Endodermal cell (in vitro differentiated cells): ENCODE measurements at regions not wholly inside any gene's neighbourhood (a gene's known extent, or its start where the extent isn't known, plus 50 kb on each side); places are given as distances from the start of the nearest gene placed in this dataset.
A peak's percentile ranks its signal among the peaks of the same experiment; 100 is the strongest.

Source experiments
- DNase-seq: peaks from one replicate; pipeline ENCODE4 v3.0.0-alpha.2; 2017
- H3K27ac ChIP-seq: 2 replicates; pipeline ENCODE4 v1.5.1; 2013; ENCODE audit warnings: mild to moderate bottlenecking, low read depth, low read length, moderate library complexity
- H3K27me3 ChIP-seq: 2 replicates; pipeline ENCODE4 v1.6.1; 2013; ENCODE audit warnings: mild to moderate bottlenecking, low read length, moderate library complexity; ENCODE audit not compliant: insufficient read depth, control insufficient read depth, poor library complexity, severe bottlenecking
- H3K36me3 ChIP-seq: 2 replicates; pipeline ENCODE4 v1.7.0; 2013; ENCODE audit warnings: mild to moderate bottlenecking, low read length, moderate library complexity; ENCODE audit not compliant: control insufficient read depth, insufficient read depth
- H3K4me1 ChIP-seq: one replicate; pipeline ENCODE4 v1.7.0; 2013; ENCODE audit warnings: low read length; ENCODE audit not compliant: control insufficient read depth, insufficient read depth
- H3K4me3 ChIP-seq: 2 replicates; pipeline ENCODE4 v1.5.1; 2013; ENCODE audit warnings: mild to moderate bottlenecking, low read length, moderate library complexity
- H3K9ac ChIP-seq: 2 replicates; pipeline ENCODE4 v1.6.1; 2013; ENCODE audit warnings: mild to moderate bottlenecking, low read length, moderate library complexity; ENCODE audit not compliant: poor library complexity, severe bottlenecking; ENCODE audit errors: extremely low read depth
- H3K9me3 ChIP-seq: 2 replicates; pipeline ENCODE4 v1.6.1; 2013; ENCODE audit warnings: mild to moderate bottlenecking, low read length, moderate library complexity; ENCODE audit not compliant: control insufficient read depth
- H3K27ac Mint-ChIP-seq: 2 replicates; pipeline ENCODE4 v1.8.0; 2020; ENCODE audit warnings: mixed read lengths
- H3K27me3 Mint-ChIP-seq: 2 replicates; pipeline ENCODE4 v1.8.0; 2021; ENCODE audit warnings: mild to moderate bottlenecking, mixed read lengths; ENCODE audit not compliant: insufficient read depth
- H3K36me3 Mint-ChIP-seq: 2 replicates; pipeline ENCODE4 v1.8.0; 2020; ENCODE audit warnings: low read depth, mixed read lengths
- H3K4me1 Mint-ChIP-seq: 2 replicates; pipeline ENCODE4 v1.8.0; 2020; ENCODE audit warnings: mixed read lengths
- H3K4me3 Mint-ChIP-seq: 2 replicates; pipeline ENCODE4 v1.8.0; 2020; ENCODE audit warnings: mild to moderate bottlenecking, moderate library complexity, mixed read lengths
- H3K9me3 Mint-ChIP-seq: 2 replicates; pipeline ENCODE4 v1.8.0; 2020; ENCODE audit warnings: mild to moderate bottlenecking, mixed read lengths
- WGBS, 2 experiments: methylation state at CpG; one replicate each; pipeline versions ENCODE4 v1.1.5 to v1.1.7; 2013; ENCODE audit warnings: missing lambda C conversion rate in 2 of 2, mixed read lengths in 1 of 2; ENCODE audit not compliant: insufficient coverage in 1 of 2, insufficient read length in 1 of 2; 5-methylcytosine and 5-hydroxymethylcytosine counted together
- TF ChIP-seq, protein P1 (sequence below): fragments of 200-600 bp; sonication (generic); conservative IDR thresholded peaks from 2 replicates; pipeline ENCODE4 v1.5.0; 2021; ENCODE audit warnings: antibody characterized with exemption, mild to moderate bottlenecking

DNA sequence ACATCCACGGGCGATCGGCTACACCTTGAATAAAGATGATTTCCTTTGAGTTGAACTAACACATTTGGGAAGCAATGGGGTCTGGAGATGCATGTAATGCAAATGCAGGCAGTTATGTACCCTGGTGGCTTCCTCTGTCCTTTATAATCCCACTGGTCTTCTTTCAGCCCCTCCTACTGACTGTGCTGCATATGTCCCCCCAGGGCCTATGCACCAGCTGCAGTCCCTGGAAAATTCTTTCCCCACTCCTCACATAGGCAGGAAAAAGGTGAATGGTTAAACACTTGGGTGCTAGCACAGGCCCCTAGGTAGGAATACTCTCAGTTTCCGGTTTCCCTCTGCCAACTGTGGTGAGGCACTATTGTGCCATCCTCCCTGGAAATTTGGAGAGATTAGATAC is 294.8 kb upstream of the SOX5 start:
- Histone ChIP-seq H3K9me3 (no peaks in the 10 kb centered on the region), H3K9ac (no peak overlapping the region), H3K4me3 (no peak overlapping the region), H3K27me3 (no peaks in the 10 kb centered on the region), H3K36me3 (no peaks in the 10 kb centered on the region), H3K27ac (no peak overlapping the region), H3K4me1 (no peaks in the 10 kb centered on the region)
- no peaks in the 10 kb centered on the region for H3K36me3 Mint-ChIP-seq
- peaks cover 12% of the 10 kb centered on the region for H3K4me1 Mint-ChIP-seq
- 98 to 100% methylated on average over 1 to 4 of the region's 4 CpGs for WGBS, 2 experiments
- H3K4me3 Mint-ChIP-seq, result no peak overlapping the region
- H3K9me3 Mint-ChIP-seq, result no peaks in the 10 kb centered on the region
- peak overlapping the region; percentile 6 for H3K27ac Mint-ChIP-seq
- no peaks in the 10 kb centered on the region for H3K27me3 Mint-ChIP-seq
- TF ChIP-seq, protein P1, sequence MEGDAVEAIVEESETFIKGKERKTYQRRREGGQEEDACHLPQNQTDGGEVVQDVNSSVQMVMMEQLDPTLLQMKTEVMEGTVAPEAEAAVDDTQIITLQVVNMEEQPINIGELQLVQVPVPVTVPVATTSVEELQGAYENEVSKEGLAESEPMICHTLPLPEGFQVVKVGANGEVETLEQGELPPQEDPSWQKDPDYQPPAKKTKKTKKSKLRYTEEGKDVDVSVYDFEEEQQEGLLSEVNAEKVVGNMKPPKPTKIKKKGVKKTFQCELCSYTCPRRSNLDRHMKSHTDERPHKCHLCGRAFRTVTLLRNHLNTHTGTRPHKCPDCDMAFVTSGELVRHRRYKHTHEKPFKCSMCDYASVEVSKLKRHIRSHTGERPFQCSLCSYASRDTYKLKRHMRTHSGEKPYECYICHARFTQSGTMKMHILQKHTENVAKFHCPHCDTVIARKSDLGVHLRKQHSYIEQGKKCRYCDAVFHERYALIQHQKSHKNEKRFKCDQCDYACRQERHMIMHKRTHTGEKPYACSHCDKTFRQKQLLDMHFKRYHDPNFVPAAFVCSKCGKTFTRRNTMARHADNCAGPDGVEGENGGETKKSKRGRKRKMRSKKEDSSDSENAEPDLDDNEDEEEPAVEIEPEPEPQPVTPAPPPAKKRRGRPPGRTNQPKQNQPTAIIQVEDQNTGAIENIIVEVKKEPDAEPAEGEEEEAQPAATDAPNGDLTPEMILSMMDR, result no peak
- no peak for DNase-seq

- Histone ChIP-seq H3K9ac (no peak overlapping the region), H3K27me3 (no peaks in the 10 kb centered on the region), H3K9me3 (no peaks in the 10 kb centered on the region), H3K4me3 (no peak overlapping the region), H3K27ac (no peak overlapping the region), H3K36me3 (no peaks in the 10 kb centered on the region), H3K4me1 (no peaks in the 10 kb centered on the region)
- H3K36me3 Mint-ChIP-seq, result no peaks in the 10 kb centered on the region
- H3K4me1 Mint-ChIP-seq, result peaks cover 13% of the 10 kb centered on the region
- 92% methylated on average over 1 of the region's 1 CpG; no CpG with 5 or more reads in 1 of the 2 experiments for WGBS, 2 experiments
- no peaks in the 10 kb centered on the region for H3K9me3 Mint-ChIP-seq
- no peak overlapping the region for H3K4me3 Mint-ChIP-seq
- TF ChIP-seq, protein P1, result no peak
- no peak for DNase-seq
- H3K27ac Mint-ChIP-seq, result no peak overlapping the region
- H3K27me3 Mint-ChIP-seq, result no peaks in the 10 kb centered on the region
Observed at GRCh38 chr12:24240707-24241106, 291.2 kb upstream of the SOX5 start.

- no peak overlapping the region for H3K4me3 ChIP-seq
- no peak overlapping the region for H3K27ac ChIP-seq
- Mint-ChIP-seq H3K9me3 (peaks cover 3% of the 10 kb centered on the region), H3K36me3 (no peaks in the 10 kb centered on the region), H3K4me1 (peaks cover 35% of the 10 kb centered on the region), H3K27ac (no peak overlapping the region), H3K4me3 (no peak overlapping the region), H3K27me3 (no peaks in the 10 kb centered on the region)
- no peak overlapping the region for H3K9ac ChIP-seq
- TF ChIP-seq, protein P1, result no peak
- no peaks in the 10 kb centered on the region for H3K27me3 ChIP-seq
- no peak for DNase-seq
- WGBS, 2 experiments, result 87 to 90% methylated on average over 4 to 7 of the region's 7 CpGs
- peaks cover 16% of the 10 kb centered on the region for H3K4me1 ChIP-seq
- H3K36me3 ChIP-seq, result no peaks in the 10 kb centered on the region
- no peaks in the 10 kb centered on the region for H3K9me3 ChIP-seq
Observed at GRCh38 chr12:24233519-24234246, 284.2 kb upstream of the SOX5 start.
